A673 (cell line): ENCODE measurements at regions not wholly inside any gene's neighbourhood (a gene's known extent, or its start where the extent isn't known, plus 50 kb on each side); places are given as distances from the start of the nearest gene placed in this dataset.

Experiments used
- CTCF ChIP-seq: fragments of 300-800, 200-600 bp; sonication (generic); conservative IDR thresholded peaks from 2 replicates; pipeline ENCODE4 v1.5.1; 2017; ENCODE audit warnings: low read depth, mild to moderate bottlenecking, antibody characterized with exemption, low read length, moderate library complexity, mixed read lengths
- EZH2 ChIP-seq: fragments of 200-600 bp; sonication (generic); IDR thresholded peaks from 2 replicates; pipeline ENCODE4 v1.6.1; 2017; ENCODE audit warnings: borderline replicate concordance, low read depth, mild to moderate bottlenecking, mixed read lengths, antibody characterized with exemption, low read length; ENCODE audit not compliant: poor library complexity, severe bottlenecking

GRCh38 chr5:89883967-89884366 lies 525.6 kb downstream of the CETN3 start:
- TF ChIP-seq CTCF = no peak
- no peak for TF ChIP-seq EZH2
